ENCODE measurements at regions not wholly inside any gene's neighbourhood (a gene's known extent, or its start where the extent isn't known, plus 50 kb on each side); places are given as distances from the start of the nearest gene placed in this dataset.

DNA sequence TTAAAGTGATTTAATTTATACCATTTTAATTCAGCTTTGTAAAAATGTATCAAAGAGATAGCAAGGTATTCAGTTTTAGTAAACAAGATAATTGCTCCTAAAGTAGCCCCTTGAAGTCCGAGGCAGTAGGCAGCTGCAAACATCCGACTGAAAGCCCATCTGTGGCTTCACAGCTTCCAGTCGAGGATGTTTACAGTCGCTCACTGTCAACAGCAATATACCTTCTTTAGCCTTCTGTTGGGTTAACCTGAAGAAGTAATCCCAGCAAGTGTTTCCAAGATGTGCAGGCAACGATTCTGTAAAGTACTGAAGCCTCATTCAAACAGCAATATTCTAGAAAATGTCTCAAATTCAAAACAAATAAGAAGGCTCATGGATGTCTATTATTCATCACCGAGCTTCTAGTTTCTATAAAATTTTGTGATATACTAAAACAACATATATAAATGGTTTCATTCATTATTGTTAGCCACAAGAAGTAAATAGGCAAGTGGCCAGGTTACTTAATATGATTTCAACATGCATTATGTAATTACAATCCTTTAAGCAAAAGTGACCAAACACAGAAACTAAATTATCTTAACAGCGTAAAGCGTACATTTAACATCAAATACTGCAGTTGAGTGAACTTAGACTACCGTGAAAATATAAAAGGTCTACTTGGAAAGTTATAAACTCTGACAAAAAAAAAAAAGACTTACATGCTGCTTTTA lies 115.0 kb downstream of the OGFRL1 start:
- Mint-ChIP-seq H3K27me3 (peaks cover 13% of the 10 kb centered on the region), H3K9me3 (no peaks in the 10 kb centered on the region), H3K4me3 (no peak overlapping the region), H3K27ac (no peak overlapping the region), H3K4me1 (ENCODE audit: low read depth) (no peaks in the 10 kb centered on the region), H3K36me3 (no peaks in the 10 kb centered on the region)
- no peak for DNase-seq
- intact Hi-C loops (cut with micrococcal nuclease) = no loop called here
- CTCF ChIA-PET = no interaction called here
- POLR2A ChIA-PET = no interaction called here

DNA sequence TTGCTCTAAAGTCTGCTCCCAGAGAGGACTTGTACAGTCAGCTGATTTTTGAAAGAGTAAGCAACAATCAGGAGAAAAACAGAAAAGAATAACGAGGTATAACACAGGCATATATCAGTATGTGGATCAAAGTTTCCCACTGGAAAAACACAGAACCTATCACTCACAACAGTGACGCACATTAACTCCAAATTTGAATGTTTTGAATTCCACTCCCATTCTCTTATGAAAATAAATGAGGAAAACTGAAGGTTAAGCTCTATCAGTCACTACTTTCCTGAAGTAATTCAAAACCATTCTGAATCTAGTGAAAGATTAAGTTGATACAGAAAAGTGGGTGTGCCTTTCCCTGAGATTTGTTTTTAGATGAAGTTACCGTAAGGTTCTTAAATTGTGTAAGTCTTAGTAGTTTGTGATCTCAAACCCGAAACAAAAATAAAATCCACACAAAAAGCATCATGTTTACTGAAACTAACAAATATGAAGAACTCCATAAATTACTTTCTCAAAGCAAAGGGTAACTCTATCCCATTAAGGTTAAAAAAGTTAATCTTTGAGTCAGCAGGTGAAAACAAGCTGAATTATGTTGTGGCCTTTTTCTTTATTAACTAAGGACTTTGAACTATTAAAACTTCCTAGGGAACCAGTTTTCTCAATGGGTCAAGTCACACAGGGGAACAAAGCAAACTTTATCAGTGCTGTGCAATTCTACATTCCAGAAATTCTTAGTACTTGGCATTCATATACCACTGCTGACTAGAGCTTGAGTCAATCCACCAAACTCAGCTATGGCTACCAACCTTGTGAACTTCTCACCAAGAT lies 115.7 kb downstream of the OGFRL1 start:
- no peak for DNase-seq
- Mint-ChIP-seq H3K4me3 (no peak overlapping the region), H3K36me3 (no peaks in the 10 kb centered on the region), H3K27ac (no peak overlapping the region), H3K27me3 (peaks cover 15% of the 10 kb centered on the region), H3K9me3 (no peaks in the 10 kb centered on the region), H3K4me1 (ENCODE audit: low read depth) (no peaks in the 10 kb centered on the region)
- CTCF ChIA-PET = no interaction called here
- intact Hi-C loops (cut with micrococcal nuclease) = no loop called here
- POLR2A ChIA-PET = no interaction called here

DNA sequence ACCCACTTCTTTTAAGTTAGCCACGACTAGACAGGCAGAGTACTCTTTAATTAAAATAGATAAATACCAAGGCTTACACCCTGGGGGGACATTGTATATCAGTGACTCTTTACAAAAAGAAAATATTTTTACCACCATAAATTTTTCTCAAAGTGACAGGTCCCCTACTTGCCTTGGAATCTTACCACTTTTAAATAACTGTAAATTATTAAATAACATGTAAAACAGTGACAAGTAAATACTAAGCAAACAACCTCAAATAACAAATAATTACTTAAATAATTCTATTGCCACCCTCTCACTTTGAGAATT lies 116.3 kb downstream of the OGFRL1 start:
- Mint-ChIP-seq H3K4me1 (ENCODE audit: low read depth) (no peaks in the 10 kb centered on the region), H3K4me3 (no peak overlapping the region), H3K27me3 (peaks cover 15% of the 10 kb centered on the region), H3K9me3 (no peaks in the 10 kb centered on the region), H3K36me3 (no peaks in the 10 kb centered on the region), H3K27ac (no peak overlapping the region)
- POLR2A ChIA-PET = no interaction called here
- CTCF ChIA-PET = no interaction called here
- intact Hi-C loops (cut with micrococcal nuclease) = no loop called here
- DNase-seq = no peak

GRCh38 chr6:71405416-71405815 lies 116.8 kb downstream of the OGFRL1 start:
- no peaks in the 10 kb centered on the region for H3K36me3 Mint-ChIP-seq
- H3K27ac Mint-ChIP-seq = no peak overlapping the region
- no peak overlapping the region for H3K4me3 Mint-ChIP-seq
- ChIA-PET CTCF (no interaction called here), POLR2A (no interaction called here)
- peaks cover 15% of the 10 kb centered on the region for H3K27me3 Mint-ChIP-seq
- no peak for DNase-seq
- intact Hi-C loops (cut with micrococcal nuclease) = no loop called here
- H3K9me3 Mint-ChIP-seq = no peaks in the 10 kb centered on the region
- no peaks in the 10 kb centered on the region for H3K4me1 Mint-ChIP-seq (ENCODE audit: low read depth)

DNA sequence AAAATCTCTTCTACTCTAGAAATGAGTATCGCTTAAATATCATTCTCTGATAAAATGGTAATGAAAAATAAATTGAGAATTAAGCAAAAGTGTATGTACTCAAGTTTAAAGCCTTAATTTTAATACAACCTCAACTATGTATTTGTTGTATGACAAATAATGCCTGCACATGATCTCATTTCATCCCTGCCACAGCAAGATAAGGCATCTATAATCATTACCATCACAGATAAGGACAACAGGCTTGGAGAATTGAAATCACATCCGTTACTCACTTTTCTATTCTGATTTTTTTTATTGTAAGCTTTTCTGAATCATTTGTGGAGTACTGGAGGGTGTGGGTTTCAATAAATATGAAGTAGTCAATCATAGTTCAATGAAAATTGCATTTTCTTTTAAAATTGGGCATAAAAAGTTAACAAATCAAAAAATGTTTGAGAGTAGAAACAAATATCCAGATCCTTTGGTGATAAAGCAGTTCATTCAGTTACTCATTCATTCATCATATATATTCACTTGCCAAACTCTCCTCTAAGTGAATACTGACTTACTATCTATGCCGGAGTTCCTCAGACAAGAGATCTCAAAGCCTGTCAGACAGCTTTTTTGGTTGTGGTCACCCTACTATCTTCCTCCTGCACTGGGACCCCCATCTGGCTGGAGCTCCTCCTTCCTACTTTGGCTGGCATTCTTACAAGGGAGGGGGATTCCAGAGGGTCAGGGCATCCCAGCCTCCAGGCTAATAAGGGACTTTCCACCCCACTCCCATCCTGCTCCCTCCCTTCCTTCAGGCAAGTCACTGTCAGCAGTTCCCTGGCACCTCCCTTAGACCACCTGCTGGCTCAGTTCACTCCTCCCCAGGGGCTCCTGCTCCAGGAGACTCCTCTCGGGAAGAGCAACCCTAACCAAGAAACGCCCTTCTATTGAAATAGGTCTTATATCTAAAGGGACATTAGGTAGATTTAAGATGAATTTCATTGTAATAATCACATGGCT lies 118.6 kb downstream of the OGFRL1 start:
- no peaks in the 10 kb centered on the region for H3K36me3 Mint-ChIP-seq
- no peak overlapping the region for H3K4me3 Mint-ChIP-seq
- CTCF ChIA-PET = no interaction called here
- POLR2A ChIA-PET = no interaction called here
- intact Hi-C loops (cut with micrococcal nuclease) = no loop called here
- no peaks in the 10 kb centered on the region for H3K9me3 Mint-ChIP-seq
- H3K27me3 Mint-ChIP-seq = peaks cover 15% of the 10 kb centered on the region
- no peak overlapping the region for H3K27ac Mint-ChIP-seq
- H3K4me1 Mint-ChIP-seq (ENCODE audit: low read depth) = no peaks in the 10 kb centered on the region
- no peak for DNase-seq

DNA sequence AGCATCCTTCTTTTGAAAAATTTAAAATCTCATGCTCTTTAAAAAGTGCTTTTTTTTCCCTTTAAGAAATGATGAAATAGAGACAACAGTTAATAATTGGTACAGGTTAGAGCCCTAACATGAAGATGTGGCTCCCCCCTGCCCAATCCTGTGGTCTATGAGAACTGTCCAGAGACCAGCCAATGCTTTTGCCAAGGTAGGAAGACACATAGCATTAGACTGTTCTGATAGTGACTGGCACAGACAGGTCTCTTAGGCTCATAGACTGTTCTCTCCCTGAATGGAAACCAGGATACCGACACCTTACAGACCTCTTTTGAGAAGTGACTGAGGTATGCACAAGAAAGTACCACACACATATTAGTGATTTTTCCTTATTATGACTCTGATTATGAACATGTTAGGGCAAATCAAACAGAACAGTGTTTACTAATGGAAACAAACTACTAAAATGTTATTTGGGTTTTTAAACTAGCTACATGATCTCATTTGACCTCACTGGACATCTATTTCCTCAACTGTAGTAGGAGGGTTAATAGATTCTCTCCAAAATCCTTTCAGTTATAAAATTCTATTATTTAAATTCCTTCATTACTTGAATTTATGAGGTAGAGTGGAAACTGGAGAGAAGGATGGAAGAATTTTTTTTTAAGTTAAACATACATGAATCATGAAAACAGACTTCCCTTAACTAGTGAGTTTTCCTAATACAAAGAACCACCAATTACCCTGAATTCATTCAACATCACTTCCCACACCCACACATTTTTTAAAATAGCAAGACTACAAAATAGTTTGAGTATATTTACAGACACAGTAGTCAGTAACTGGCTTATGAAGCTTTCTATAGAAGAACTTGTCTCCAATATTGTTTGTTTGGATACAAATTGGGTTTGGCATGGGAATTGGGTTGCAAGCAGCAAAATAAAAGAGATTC lies 120.4 kb downstream of the OGFRL1 start:
- no peaks in the 10 kb centered on the region for H3K9me3 Mint-ChIP-seq
- no peak overlapping the region for H3K27ac Mint-ChIP-seq
- H3K4me1 Mint-ChIP-seq (ENCODE audit: low read depth) = no peaks in the 10 kb centered on the region
- no peak overlapping the region for H3K4me3 Mint-ChIP-seq
- no peaks in the 10 kb centered on the region for H3K36me3 Mint-ChIP-seq
- peaks cover 12% of the 10 kb centered on the region for H3K27me3 Mint-ChIP-seq
- ChIA-PET CTCF (no interaction called here), POLR2A (no interaction called here)
- intact Hi-C loops (cut with micrococcal nuclease) = no loop called here
- no peak for DNase-seq

GRCh38 chr6:71410164-71410566 lies 121.6 kb downstream of the OGFRL1 start:
- CTCF ChIA-PET = no interaction called here
- H3K27ac Mint-ChIP-seq = no peak overlapping the region
- no peaks in the 10 kb centered on the region for H3K4me1 Mint-ChIP-seq (ENCODE audit: low read depth)
- peaks cover 15% of the 10 kb centered on the region for H3K27me3 Mint-ChIP-seq
- H3K36me3 Mint-ChIP-seq = no peaks in the 10 kb centered on the region
- no peak overlapping the region for H3K4me3 Mint-ChIP-seq
- POLR2A ChIA-PET = no interaction called here
- intact Hi-C loops (cut with micrococcal nuclease) = no loop called here
- DNase-seq = peak; percentile 9
- no peaks in the 10 kb centered on the region for H3K9me3 Mint-ChIP-seq

- no peak overlapping the region for H3K4me3 Mint-ChIP-seq
- intact Hi-C loops (cut with micrococcal nuclease) = no loop called here
- no peak overlapping the region for H3K27ac Mint-ChIP-seq
- CTCF ChIA-PET = no interaction called here
- H3K4me1 Mint-ChIP-seq (ENCODE audit: low read depth) = no peaks in the 10 kb centered on the region
- no peaks in the 10 kb centered on the region for H3K36me3 Mint-ChIP-seq
- POLR2A ChIA-PET = no interaction called here
- no peaks in the 10 kb centered on the region for H3K9me3 Mint-ChIP-seq
- peaks cover 13% of the 10 kb centered on the region for H3K27me3 Mint-ChIP-seq
- DNase-seq = no peak
These were observed 122.1 kb downstream of the OGFRL1 start for GRCh38 chr6:71410681-71411080.

DNA sequence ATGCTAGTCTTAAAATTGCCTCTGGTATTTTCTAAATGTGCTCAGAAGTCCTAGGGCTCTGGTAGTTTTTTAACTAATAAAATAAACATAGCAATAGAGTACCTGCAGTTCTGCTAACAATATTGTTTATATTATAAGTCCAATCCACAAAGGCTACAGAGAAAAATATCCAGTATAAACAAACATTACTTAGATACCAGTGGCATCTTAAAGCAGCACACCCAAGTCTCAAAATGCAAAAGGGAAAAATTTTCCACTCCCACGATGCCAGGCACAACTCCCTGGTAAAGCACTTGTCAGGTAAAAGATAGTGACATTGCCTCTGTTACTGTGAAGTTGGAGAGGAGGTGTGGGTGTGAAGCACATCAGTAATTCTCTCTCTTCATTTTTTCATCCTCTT lies 123.3 kb downstream of the OGFRL1 start:
- Mint-ChIP-seq H3K36me3 (no peaks in the 10 kb centered on the region), H3K4me3 (no peak overlapping the region), H3K4me1 (ENCODE audit: low read depth) (no peaks in the 10 kb centered on the region), H3K27me3 (peaks cover 9% of the 10 kb centered on the region), H3K27ac (no peak overlapping the region), H3K9me3 (no peaks in the 10 kb centered on the region)
- DNase-seq = no peak
- intact Hi-C loops (cut with micrococcal nuclease) = no loop called here
- CTCF ChIA-PET = no interaction called here
- POLR2A ChIA-PET = no interaction called here

DNA sequence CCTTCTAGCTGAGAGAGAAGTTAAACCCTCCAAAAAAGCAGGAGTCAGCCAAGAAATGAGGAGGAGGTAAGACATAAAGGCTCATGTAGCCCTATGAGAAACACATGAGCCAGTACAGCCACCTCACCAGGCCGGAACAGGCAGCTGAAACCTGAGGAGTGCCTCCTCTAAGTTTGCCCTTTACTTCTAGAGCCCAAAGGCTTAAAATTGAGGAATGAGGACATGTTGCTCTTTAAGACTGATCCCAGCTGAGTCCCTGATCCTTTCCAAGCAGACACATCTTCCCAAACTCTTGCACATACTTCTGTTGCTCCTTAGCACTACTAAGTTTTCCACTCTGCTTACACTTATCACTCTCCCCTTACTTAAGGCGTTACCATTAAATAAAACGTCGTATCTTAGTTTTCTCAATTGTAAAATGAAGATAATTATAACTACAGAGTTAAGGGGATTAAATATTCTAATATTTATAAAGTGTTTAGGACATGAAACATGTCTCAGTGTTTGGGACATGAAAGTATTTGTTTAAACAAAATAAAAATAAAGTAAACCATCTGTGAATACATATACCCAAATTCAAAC lies 124.0 kb downstream of the OGFRL1 start:
- POLR2A ChIA-PET = no interaction called here
- Mint-ChIP-seq H3K4me1 (ENCODE audit: low read depth) (no peaks in the 10 kb centered on the region), H3K9me3 (no peaks in the 10 kb centered on the region), H3K27ac (no peak overlapping the region), H3K27me3 (peaks cover 13% of the 10 kb centered on the region), H3K4me3 (no peak overlapping the region), H3K36me3 (no peaks in the 10 kb centered on the region)
- intact Hi-C loops (cut with micrococcal nuclease) = no loop called here
- CTCF ChIA-PET = no interaction called here
- DNase-seq = no peak

DNA sequence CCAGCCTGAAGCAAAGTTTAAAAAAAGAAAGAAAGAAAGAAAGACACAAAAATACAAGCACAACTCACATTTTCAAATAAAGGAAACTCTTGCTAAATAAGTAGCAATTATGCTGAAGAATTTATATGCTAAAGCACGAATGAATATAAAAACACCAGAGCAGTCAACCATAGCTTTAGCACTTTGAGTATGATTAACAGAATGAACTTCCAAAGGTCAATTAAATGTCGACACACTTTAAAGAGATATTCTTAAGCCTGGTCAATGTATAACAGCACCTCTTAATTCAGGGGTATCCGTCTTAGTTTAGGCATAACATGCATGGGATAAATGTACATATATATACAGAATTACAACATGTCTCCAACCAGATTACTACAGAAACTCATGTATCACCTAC lies 125.9 kb downstream of the OGFRL1 start:
- CTCF ChIA-PET = no interaction called here
- POLR2A ChIA-PET = no interaction called here
- intact Hi-C loops (cut with micrococcal nuclease) = no loop called here
- H3K9me3 Mint-ChIP-seq = no peaks in the 10 kb centered on the region
- no peak overlapping the region for H3K4me3 Mint-ChIP-seq
- DNase-seq = no peak
- H3K27me3 Mint-ChIP-seq = peaks cover 21% of the 10 kb centered on the region
- no peaks in the 10 kb centered on the region for H3K36me3 Mint-ChIP-seq
- no peak overlapping the region for H3K27ac Mint-ChIP-seq
- no peaks in the 10 kb centered on the region for H3K4me1 Mint-ChIP-seq (ENCODE audit: low read depth)
